NCI-H1092 treated with DMSO at 0.1 percent for 48 hours (cell line): ENCODE measurements at regions not wholly inside any gene's neighbourhood (a gene's known extent, or its start where the extent isn't known, plus 50 kb on each side); places are given as distances from the start of the nearest gene placed in this dataset.
"Not testable (repeated sequence)": the region's sequence is repeated elsewhere in the genome, so short reads cannot be mapped to it uniquely, and the experiment has no call there.

Source experiments
- DNase-seq: peaks from one replicate; lab custom pipeline; 2025; lab: John Stamatoyannopoulos, UW

DNA sequence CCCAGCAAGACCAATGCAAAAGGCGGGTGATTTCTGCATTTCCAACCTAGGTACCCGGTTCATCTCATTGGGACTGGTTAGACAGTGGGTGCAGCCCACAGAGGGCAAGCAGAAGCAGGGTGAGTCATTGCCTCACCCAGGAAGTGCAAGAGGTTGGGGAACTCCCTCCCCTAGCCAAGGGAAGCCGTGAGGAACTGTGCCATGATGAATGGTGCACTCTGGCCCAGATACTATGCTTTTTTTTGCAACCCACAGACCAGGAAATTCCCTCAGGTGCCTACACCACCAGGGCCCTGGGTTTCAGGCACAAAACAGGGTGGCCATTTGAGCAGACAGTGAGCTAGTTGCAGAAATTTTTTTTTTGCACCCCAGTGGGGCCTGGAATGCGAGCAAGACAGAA, 662.6 kb upstream of the ACVR2A start:
- no peak for DNase-seq

DNA sequence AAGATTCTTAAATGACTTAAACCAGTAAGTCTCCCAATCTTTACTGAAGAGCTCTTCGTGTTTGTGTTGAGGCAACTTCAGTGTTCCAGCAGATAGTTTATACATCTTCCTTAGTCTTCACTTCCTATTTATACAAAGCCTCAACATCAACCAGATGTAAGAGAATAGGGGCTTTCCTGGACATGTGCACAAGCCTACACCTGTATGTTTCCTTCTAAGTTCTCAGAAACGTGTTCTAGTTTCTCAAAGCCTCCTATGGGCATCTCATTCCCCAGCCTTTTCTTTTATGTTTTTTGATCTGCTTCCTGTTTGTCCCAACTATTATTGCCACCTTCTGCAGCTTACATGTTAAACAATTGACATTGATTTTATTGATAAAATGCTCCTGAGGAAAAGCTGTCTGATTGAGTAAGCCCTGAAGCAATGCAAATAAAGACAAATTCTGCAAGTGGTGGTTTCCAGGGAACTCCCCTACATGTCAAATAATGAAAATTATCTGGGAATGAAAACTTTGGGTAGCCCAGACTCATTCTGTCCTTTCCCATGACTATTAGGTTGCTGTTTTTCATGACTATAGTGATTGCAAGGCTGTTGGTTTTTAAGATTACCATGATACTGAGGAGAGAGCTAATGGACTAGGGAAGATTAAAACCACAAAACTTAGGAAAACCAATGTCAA, 663.3 kb upstream of the ACVR2A start:
- DNase-seq: no peak

DNA sequence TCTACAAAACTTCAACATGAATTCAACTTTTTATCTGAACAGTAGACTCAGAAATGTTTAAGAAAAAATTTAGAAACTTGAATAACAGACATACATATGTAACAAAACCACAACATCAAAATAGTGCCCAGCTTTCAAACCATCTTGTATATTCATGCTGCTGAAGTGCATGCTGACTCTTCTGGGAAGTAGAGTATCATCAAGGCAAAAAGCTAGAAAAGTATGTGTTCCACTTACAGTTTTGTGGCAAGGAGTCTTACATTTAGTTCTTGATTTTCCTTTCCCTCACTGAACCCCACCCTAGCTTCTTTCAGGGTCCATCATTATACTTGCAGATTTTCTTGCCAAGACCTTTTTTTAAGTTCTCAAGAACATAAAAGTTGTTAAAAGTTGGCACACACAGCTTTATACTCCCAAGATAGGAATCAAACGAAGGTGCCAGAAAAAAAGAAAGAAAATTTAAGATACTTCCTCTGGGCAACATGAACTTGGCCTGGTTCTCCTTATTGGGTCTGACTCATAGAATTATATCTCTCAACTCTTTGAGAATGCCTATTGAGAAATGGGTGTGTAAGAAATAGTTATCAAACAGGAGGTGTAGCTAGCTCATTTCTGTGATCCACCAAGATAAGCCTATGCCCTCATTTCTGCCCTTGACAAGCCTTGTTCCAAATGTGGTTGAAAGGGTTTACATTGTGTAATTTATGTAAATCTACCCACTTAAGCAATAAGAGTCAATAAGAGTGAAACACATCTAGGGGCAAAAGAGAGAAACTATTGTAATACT, 667.6 kb upstream of the ACVR2A start:
- no peak for DNase-seq

DNA sequence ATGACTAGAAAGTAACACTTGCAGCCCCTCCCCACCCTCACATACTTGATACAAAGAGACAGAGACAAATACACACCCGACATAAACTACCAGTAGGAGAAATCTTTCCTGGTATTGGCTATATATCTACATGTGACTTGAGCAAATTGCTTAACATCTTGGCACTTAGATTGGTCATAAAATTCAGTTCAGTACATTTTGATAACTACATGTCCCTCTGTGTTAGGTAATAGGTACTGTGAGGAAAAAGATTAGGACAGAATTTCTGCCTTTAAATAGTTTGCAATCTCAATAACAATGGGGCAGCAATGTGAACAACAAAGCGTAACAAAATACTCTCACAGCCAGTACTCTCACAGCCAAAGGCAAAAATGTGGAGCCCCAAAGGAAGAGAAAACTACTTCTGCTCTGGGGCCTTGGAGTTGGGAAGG, 670.0 kb upstream of the ACVR2A start:
- no peak for DNase-seq

- DNase-seq: no peak
Observed at GRCh38 chr2:147173798-147174197, 671.0 kb upstream of the ACVR2A start.

- no peak for DNase-seq
Observed at GRCh38 chr2:147173189-147173581, 671.6 kb upstream of the ACVR2A start.

DNA sequence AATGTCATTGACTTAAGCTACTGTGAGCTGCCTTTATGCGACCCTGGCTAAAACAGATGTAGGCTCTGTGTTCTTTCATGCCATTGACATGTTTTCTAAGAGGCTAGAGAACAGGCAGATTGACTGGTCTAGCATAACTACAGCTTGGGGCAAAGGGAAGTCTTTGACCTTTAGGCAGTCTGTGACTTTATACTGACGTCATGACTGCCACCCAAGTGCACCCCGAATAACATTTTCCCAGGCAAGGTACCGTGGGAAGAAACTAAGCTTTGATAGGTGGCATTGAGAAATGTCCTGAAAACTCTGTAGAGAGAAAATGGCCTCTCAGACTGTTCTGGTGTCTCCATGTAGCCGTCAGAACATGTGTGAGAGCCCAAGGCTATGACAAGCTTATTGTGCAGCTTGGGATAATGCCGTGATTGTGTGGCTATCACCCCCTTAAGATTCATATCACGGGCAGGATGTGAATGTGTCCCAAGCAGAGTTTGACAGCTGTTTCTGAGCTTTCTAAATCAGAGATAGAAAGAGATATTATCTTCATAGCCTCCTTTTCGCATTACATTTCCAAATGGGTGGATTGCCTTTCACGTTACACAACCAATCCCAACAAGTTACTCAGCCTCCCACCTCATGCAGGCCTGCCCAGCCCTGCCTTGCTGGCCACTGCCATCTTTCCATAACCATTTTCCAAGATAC, 672.2 kb upstream of the ACVR2A start:
- DNase-seq: no peak

- no peak for DNase-seq
Observed at GRCh38 chr2:147171941-147172340, 672.9 kb upstream of the ACVR2A start.

DNA sequence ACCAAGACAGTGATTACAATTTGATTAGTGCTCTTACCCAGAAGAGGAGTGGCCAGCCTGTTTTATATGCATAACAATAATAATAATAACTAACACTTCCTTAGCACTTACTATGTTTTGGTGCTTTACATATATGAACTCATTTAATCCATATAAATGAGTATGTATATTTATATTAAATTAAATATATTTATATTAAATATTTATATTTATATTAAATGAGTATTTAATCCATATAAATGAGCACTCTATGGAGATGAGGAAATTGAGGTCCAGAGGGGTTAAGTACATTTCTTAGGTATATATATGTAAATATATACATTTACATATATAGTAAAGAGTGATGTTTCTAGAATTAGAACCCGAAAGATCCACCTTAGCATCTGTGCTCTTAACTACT, 673.9 kb upstream of the ACVR2A start:
- DNase-seq: no peak

DNA sequence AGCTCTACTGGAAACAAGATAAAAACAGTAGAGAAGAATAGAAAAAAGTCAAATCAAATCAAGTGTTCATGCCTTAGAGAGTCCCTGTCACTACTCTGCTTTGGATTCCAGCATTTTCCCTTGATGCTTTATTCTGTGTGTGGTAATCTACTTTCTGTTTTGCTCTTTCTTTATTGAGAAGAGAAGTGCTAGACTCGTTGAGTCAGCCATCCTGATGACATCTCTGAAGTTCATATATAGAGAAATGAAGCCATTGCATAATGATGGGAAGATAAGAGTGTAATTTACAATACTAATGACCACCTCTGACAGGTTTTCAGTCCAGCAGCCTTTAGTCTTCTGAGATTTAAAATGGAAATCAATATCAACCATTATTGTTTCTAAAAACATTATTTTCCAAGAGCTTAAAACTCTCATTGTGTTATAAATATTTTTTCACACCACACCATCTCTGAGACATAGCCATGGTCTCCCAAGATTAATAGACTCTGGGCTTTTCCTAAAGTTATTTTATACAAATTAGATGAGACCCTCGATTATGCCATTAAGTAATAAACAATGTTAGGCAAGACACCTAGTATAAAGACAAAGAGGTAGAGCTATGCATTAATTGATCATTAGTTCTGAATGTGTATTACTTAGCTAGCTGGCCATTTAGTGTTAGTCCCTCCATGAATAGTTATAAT, 679.0 kb upstream of the ACVR2A start:
- DNase-seq: no peak

DNA sequence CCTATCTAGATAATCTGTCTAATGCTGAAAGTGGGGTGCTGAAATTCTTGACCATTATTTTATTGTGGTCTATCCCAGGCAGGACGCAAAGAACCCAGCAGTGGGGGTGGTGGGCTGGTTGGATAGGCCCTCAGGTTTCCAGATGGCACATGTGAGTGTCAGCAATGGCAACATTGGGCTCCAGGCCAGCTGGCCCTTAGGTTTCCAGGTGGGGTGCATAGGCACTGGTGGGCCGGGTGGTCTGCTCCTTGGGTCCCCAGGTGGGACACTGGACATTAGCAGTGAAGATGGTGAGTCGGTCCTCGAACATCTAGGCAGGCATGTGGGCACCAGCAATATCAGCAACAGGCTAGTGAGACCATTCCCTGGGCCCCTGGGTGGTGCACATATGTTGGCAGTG, 680.3 kb upstream of the ACVR2A start:
- DNase-seq: no peak

GRCh38 chr2:147161746-147162145, 683.1 kb upstream of the ACVR2A start:
- no peak for DNase-seq

DNA sequence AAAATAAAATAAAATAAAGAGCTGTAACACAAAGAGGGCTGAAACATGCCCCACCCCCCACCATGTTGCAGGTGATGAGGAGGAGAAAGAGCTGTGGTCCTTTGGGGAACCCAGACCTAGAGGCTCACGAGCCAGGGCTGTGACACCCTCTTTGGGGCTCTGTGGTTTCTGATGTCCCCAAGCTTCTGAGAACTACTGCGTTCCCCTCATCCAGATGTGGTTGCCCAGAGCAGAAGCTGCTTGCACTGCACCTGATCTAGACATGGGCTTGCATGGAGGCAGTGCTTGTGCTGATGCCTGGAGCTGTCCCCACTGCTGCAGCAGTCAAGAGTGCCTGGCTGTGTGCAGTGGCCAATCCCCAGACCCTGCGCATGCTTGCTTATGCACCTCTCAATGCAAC, 687.9 kb upstream of the ACVR2A start:
- DNase-seq: no peak

DNA sequence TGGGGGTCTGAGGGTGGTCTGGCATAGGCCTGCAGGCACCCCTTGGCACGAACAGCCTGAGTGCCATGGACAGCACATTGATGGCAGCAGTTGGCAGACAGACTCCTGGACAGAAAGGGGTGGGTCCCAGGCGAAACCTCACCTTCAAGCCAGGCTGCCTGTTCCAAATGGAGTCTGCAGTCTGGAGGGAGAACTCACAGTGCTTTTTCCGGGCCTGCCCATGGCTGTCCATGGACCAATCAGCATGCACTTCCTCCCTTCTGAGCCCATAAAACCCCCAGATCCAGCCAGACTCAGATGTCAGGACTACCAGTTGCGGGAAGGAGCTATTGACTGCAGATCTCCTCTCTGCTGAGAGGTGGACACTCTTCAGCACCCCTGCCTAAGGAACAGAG, 694.6 kb upstream of the ACVR2A start:
- no peak for DNase-seq

GRCh38 chr2:147149575-147150240, 695.1 kb upstream of the ACVR2A start:
- no peak for DNase-seq

DNA sequence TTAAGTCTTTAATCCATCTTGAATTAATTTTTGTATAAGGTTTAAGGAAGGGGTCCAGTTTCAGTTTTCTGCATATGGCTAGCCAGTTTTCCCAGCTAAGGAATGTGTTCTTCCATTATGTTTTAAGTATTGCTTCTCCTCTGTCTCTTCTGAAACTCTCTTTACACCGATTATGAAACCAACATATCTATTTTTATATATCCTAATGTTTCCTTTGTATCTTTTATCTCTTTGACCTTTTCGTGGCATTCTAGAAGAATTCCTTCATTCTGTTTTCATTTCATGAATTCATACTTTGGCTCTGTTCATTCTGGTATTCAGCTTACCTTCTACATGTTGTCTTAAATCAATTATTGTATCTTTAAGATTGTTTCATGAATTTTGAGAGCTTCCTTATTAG, 697.0 kb upstream of the ACVR2A start:
- DNase-seq: no peak

- DNase-seq: no peak
Observed at GRCh38 chr2:147141930-147142329, 702.9 kb upstream of the ACVR2A start.

GRCh38 chr2:147139732-147140131, 705.1 kb upstream of the ACVR2A start:
- not testable (repeated sequence) for DNase-seq

DNA sequence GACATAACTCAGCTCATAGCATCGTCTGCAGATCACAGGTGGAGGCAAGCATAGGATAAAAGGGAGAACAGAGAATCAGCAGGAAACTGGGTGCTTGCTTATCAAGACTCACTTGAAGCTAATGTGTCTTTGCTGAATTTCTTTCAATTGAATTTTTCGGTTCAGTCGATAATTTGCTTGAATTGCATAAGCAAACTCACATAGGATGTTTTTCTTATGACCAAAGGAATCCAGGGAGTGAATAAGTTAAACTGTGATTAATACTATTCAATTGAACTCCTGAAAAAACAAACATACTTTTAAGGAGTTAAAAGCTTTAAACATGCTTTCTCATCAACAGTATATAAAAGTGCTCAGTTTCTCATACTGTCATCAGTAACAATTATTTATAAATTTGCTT, 707.1 kb upstream of the ACVR2A start:
- no peak for DNase-seq

DNA sequence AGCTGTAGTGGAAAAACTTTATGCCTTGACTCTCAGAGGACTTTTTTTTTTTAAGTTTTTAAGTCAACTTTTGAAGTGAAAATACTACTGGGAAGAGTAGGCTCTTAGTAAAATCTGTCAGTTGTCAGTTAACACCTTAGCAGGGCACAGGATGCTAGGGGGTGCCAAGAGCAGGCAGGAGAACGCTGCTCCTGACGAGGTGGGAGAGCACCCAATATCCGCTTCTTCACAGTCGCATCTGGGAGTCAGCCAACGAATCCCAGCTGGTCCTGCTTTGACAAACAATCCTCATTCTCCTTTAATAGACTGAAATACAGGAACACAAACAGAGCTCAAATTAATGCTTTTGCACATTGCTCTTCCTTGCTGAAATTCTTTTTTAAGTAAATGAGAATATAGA, 709.5 kb upstream of the ACVR2A start:
- peak; percentile 76 for DNase-seq

DNA sequence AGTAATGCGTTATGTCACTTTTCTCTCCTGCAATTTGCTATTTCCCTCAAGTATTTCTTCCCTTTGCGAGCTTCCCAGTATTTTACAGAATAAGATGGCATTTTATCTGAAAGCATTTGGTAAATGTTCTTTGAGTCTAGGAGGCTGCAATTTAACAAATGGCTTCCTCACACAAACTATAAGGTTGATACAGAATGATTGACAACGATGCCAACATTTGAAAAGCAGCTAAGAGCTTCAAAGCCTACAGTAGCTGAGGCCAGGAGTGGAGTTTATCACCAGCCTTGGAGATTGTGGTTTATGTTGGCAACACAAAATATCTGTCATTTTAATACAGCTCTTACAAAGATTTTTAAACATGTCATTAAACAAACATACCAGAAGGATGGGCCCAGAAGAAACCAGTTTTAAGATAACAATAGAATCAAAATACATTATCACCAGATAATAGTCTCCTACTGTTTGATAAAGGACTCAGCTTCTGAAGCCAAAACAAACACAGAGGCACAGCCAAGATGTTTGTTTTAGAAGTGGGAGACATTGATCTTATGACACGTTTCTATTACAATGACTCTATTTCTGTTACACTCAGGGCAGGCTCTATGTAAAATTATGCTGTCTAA, 711.4 kb upstream of the ACVR2A start:
- peak; percentile 44 for DNase-seq

- DNase-seq: no peak
Observed at GRCh38 chr2:147125145-147125544, 719.7 kb upstream of the ACVR2A start.
